ENCODE measurements at regions not wholly inside any gene's neighbourhood (a gene's known extent, or its start where the extent isn't known, plus 50 kb on each side); places are given as distances from the start of the nearest gene placed in this dataset.

DNA sequence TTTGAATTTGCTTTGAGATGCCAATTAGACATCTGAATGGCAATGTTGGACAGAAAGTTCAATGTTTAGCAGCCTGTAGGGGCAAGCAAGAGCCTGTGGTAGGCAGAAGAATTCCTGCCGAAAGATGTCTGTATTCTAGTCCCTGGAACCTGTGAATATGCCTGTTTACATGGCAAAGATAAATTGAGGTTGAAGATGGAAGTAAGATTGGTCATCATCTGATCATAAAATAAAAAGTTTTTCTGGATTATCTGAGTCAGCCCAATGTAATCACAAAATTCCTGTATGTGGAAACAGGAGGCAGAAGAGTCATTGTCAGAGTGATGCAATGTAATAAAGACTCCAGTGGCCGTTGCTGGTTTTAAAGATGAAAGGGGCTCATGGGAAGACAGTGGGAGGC is 430.5 kb downstream of the MDFIC start:
- TF ChIP-seq, protein P1, sequence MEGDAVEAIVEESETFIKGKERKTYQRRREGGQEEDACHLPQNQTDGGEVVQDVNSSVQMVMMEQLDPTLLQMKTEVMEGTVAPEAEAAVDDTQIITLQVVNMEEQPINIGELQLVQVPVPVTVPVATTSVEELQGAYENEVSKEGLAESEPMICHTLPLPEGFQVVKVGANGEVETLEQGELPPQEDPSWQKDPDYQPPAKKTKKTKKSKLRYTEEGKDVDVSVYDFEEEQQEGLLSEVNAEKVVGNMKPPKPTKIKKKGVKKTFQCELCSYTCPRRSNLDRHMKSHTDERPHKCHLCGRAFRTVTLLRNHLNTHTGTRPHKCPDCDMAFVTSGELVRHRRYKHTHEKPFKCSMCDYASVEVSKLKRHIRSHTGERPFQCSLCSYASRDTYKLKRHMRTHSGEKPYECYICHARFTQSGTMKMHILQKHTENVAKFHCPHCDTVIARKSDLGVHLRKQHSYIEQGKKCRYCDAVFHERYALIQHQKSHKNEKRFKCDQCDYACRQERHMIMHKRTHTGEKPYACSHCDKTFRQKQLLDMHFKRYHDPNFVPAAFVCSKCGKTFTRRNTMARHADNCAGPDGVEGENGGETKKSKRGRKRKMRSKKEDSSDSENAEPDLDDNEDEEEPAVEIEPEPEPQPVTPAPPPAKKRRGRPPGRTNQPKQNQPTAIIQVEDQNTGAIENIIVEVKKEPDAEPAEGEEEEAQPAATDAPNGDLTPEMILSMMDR (IDR thresholded peaks at IDR 0.05): no peak
- TF ChIP-seq POLR2A (IDR thresholded peaks at IDR 0.05): no peak
